Astrocyte of the spinal cord (primary cell): ENCODE measurements at regions not wholly inside any gene's neighbourhood (a gene's known extent, or its start where the extent isn't known, plus 50 kb on each side); places are given as distances from the start of the nearest gene placed in this dataset.

ENCODE experiments used
- DNase-seq: peaks from one replicate; pipeline ENCODE4 v3.0.0; 2011; ENCODE audit warnings: low read depth, low spot score
- H3K4me3 ChIP-seq: 2 replicates; pipeline ENCODE4 v1.5.1; 2011; ENCODE audit warnings: low read depth, mild to moderate bottlenecking, low read length, moderate library complexity
- CTCF ChIP-seq: IDR thresholded peaks from 2 replicates; pipeline ENCODE4 v1.5.1; 2012; ENCODE audit warnings: low read depth, mild to moderate bottlenecking, low read length, inconsistent platforms
- in situ Hi-C: cut with HindIII; loops from 2 replicates; pipeline ENCODE4 v1.10.0; 2017; ENCODE audit warnings: low sequenced_read_pairs

GRCh38 chr4:17077105-17077504 is 178.7 kb upstream of the LDB2 start:
- in situ Hi-C loops = no loop called here
- DNase-seq = no peak
- H3K4me3 ChIP-seq = no peak overlapping the region
- no peak for TF ChIP-seq CTCF

- no peak overlapping the region for H3K4me3 ChIP-seq
- no peak for DNase-seq
- TF ChIP-seq CTCF = no peak
- in situ Hi-C loops = no loop called here
These were observed 174.0 kb upstream of the LDB2 start for GRCh38 chr4:17072483-17072882.

GRCh38 chr4:17068891-17069290 is 170.4 kb upstream of the LDB2 start:
- in situ Hi-C loops = no loop called here
- no peak for TF ChIP-seq CTCF
- no peak overlapping the region for H3K4me3 ChIP-seq
- DNase-seq = no peak

GRCh38 chr4:17068392-17068791 is 169.9 kb upstream of the LDB2 start:
- no peak for TF ChIP-seq CTCF
- no peak overlapping the region for H3K4me3 ChIP-seq
- in situ Hi-C loops = no loop called here
- DNase-seq = no peak

- no peak overlapping the region for H3K4me3 ChIP-seq
- TF ChIP-seq CTCF = no peak
- in situ Hi-C loops = no loop called here
- DNase-seq = peak; percentile 86
These were observed 168.5 kb upstream of the LDB2 start for GRCh38 chr4:17066972-17067371.

- no peak overlapping the region for H3K4me3 ChIP-seq
- DNase-seq = peak; percentile 16
- in situ Hi-C loops = no loop called here
- TF ChIP-seq CTCF = no peak
These were observed 167.8 kb upstream of the LDB2 start for GRCh38 chr4:17066236-17066635.

- no peak for TF ChIP-seq CTCF
- H3K4me3 ChIP-seq = no peak overlapping the region
- peak; percentile 14 for DNase-seq
- in situ Hi-C loops = no loop called here
These were observed 167.4 kb upstream of the LDB2 start for GRCh38 chr4:17065821-17066220.
